AG10803 (cell line): ENCODE measurements at regions not wholly inside any gene's neighbourhood (a gene's known extent, or its start where the extent isn't known, plus 50 kb on each side); places are given as distances from the start of the nearest gene placed in this dataset.

Source experiments
- DNase-seq: peaks from one replicate; pipeline ENCODE4 v3.0.0; 2010; ENCODE audit warnings: low read depth
- H3K4me3 ChIP-seq: 2 replicates; pipeline ENCODE4 v1.5.1; 2011; ENCODE audit warnings: mild to moderate bottlenecking, low read length, control low read depth
- CTCF ChIP-seq: conservative IDR thresholded peaks from 2 replicates; pipeline ENCODE4 v1.5.1; 2011; ENCODE audit warnings: mild to moderate bottlenecking, low read length, control low read depth, inconsistent platforms

DNA sequence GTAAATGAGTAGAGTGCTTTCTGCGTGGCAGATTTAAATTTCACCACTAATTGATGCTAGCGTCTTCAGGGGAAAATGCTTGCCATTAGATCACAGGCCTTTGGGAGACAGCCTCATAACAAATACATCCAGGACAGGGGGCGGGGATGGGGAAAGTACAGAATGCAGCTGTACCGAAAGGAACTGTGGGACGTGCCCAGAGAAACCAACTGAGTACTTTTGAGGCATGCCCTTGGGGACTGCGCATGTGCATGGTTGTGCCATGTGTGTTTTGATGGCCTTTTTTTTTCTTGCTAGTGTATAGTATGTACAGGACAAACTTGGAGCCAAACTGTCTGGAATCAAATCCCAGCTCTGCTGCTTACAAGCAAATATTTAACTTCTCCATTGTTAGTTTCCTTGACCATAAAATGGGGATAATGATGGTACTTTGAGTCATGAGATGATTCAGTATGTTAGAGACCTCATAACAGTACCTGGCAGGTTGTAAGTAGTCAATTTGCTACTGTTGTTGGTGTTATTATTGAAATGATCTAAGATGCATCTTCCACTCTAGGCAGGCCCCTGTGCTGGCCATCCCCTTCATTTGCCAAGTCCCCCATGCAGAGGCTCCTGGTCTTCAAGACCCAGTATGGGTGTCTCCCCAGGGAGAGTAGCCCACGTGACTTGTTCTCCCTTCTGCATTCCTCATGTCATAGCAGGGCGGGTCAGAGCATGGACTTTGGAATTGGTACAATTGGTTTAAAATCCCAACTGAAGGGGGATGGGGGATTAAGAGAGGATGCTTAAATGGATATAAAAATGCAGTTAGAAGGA is 68.3 kb upstream of the NPAS1 start:
- DNase-seq: peak; percentile 40
- H3K4me3 ChIP-seq: no peak overlapping the region
- TF ChIP-seq CTCF: no peak

GRCh38 chr19:46952874-46953273 is 66.8 kb upstream of the NPAS1 start:
- DNase-seq: no peak
- TF ChIP-seq CTCF: no peak
- no peak overlapping the region for H3K4me3 ChIP-seq

- H3K4me3 ChIP-seq: no peak overlapping the region
- no peak for TF ChIP-seq CTCF
- DNase-seq: no peak
Measured at GRCh38 chr19:46953955-46954501, 65.6 kb upstream of the NPAS1 start.

- no peak overlapping the region for H3K4me3 ChIP-seq
- TF ChIP-seq CTCF: no peak
- no peak for DNase-seq
Measured at GRCh38 chr19:46954502-46954992, 65.1 kb upstream of the NPAS1 start.

DNA sequence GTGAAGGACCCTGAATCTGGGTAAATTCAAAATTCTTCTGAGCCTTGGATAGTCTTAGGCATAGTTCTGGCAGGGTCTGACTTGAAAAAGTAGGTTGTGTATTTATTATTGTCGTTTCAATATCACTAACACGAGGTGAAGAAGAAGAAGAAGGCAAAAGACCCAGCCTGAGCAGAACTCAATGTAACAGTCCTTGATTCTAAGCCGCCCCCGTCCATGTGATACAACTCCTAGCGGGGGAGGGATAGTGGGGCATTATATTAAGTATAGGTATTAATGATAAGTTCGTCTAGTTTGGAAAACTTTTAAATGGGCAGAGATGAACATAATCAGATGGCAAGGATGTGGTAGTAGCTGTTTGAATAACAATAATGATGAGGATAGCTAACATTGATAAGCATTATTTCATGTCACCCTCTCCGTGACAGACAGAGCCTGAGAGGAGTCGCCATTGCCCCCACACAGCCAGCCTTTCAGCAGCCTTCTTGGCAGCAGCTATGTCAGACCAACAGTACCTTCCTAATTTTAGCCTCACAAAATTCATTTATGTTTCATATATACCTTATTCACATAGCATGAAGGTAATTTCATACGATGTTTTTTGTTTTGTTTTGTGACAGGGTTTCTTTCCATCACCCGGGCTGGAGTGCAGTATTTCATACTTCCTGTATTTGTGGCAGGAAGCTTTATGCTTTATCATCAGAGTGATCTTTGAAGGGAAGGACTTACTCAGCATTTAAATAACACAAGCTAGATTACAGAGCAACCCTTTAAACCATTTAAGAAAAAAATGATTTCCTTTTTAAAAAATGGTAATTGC is 64.4 kb upstream of the NPAS1 start:
- DNase-seq: no peak
- no peak overlapping the region for H3K4me3 ChIP-seq
- TF ChIP-seq CTCF: no peak

- no peak for DNase-seq
- no peak for TF ChIP-seq CTCF
- H3K4me3 ChIP-seq: no peak overlapping the region
Measured at GRCh38 chr19:46955813-46956371, 63.7 kb upstream of the NPAS1 start.
